Neural progenitor cell (in vitro differentiated cells): ENCODE measurements at regions not wholly inside any gene's neighbourhood (a gene's known extent, or its start where the extent isn't known, plus 50 kb on each side); places are given as distances from the start of the nearest gene placed in this dataset.

Experiments used
- DNase-seq: peaks from one replicate; pipeline ENCODE4 v3.0.0-alpha.2; 2016; ENCODE audit warnings: low spot score
- H2AFZ ChIP-seq: fragments of 200-600 bp; sonication (generic); replicated peaks from 2 replicates; pipeline ENCODE4 v1.6.1; 2016; ENCODE audit warnings: antibody characterized with exemption
- H3F3A ChIP-seq: fragments of 200-600 bp; sonication (generic); 2 replicates; pipeline ENCODE4 v1.6.1; 2016; ENCODE audit warnings: antibody characterized with exemption, low read depth
- H3K27ac ChIP-seq: fragments of 200-600 bp; sonication (generic); 2 replicates; pipeline ENCODE4 v1.5.1; 2016; ENCODE audit warnings: mild to moderate bottlenecking
- H3K27me3 ChIP-seq: fragments of 200-600 bp; sonication (generic); 2 replicates; pipeline ENCODE4 v1.6.1; 2016; ENCODE audit warnings: mild to moderate bottlenecking, moderate library complexity
- H3K36me3 ChIP-seq: fragments of 200-600 bp; sonication (generic); 2 replicates; pipeline ENCODE4 v1.5.1; 2016
- H3K4me1 ChIP-seq: fragments of 200-600 bp; sonication (generic); 2 replicates; pipeline ENCODE4 v1.6.1; 2016; ENCODE audit warnings: mixed run types
- H3K4me2 ChIP-seq: fragments of 200-600 bp; sonication (generic); 2 replicates; pipeline ENCODE4 v1.6.1; 2016
- H3K4me3 ChIP-seq: fragments of 200-600 bp; sonication (generic); 2 replicates; pipeline ENCODE4 v1.5.1; 2016
- H3K79me2 ChIP-seq: fragments of 200-600 bp; sonication (generic); 2 replicates; pipeline ENCODE4 v1.6.1; 2016; ENCODE audit warnings: low read depth
- H3K9ac ChIP-seq: fragments of 200-600 bp; sonication (generic); 2 replicates; pipeline ENCODE4 v1.6.1; 2016
- H3K9me3 ChIP-seq: fragments of 200-600 bp; sonication (generic); 2 replicates; pipeline ENCODE4 v1.5.1; 2016; ENCODE audit warnings: low read depth
- H4K20me1 ChIP-seq: fragments of 200-600 bp; sonication (generic); 2 replicates; pipeline ENCODE4 v1.6.1; 2016; ENCODE audit warnings: low read depth
- H3K27ac Mint-ChIP-seq: 3 replicates; pipeline ENCODE4 v1.8.0; 2021; ENCODE audit warnings: mixed read lengths
- H3K27me3 Mint-ChIP-seq: 2 replicates; pipeline ENCODE4 v1.8.0; 2022; ENCODE audit warnings: low read depth, mild to moderate bottlenecking, inconsistent platforms, moderate library complexity, mixed read lengths; ENCODE audit not compliant: insufficient read depth
- H3K36me3 Mint-ChIP-seq: 3 replicates; pipeline ENCODE4 v1.8.0; 2021; ENCODE audit warnings: mixed read lengths
- H3K4me1 Mint-ChIP-seq: 3 replicates; pipeline ENCODE4 v1.8.0; 2021; ENCODE audit warnings: mixed read lengths
- H3K4me3 Mint-ChIP-seq: 3 replicates; pipeline ENCODE4 v1.8.0; 2021; ENCODE audit warnings: mild to moderate bottlenecking, moderate library complexity, mixed read lengths
- H3K9me3 Mint-ChIP-seq: 3 replicates; pipeline ENCODE4 v1.8.0; 2020; ENCODE audit warnings: mixed read lengths
- CTCF ChIP-seq: fragments of 200-600 bp; sonication (generic); IDR thresholded peaks from 2 replicates; pipeline ENCODE4 v1.5.1; 2017; ENCODE audit warnings: antibody characterized with exemption, mild to moderate bottlenecking
- EZH2 ChIP-seq: fragments of 200-600 bp; sonication (generic); IDR thresholded peaks from 2 replicates; pipeline ENCODE4 v1.6.1; 2017; ENCODE audit warnings: antibody characterized with exemption, mild to moderate bottlenecking, moderate library complexity
- EZH2phosphoT487 ChIP-seq: fragments of 200-600 bp; sonication (generic); IDR thresholded peaks from 2 replicates; pipeline ENCODE4 v1.6.1; 2017; ENCODE audit warnings: antibody characterized with exemption

GRCh38 chr2:62559582-62559981, 53.6 kb upstream of the TMEM17 start:
- Mint-ChIP-seq H3K27ac (no peak overlapping the region), H3K27me3 (no peaks in the 10 kb centered on the region), H3K9me3 (no peaks in the 10 kb centered on the region), H3K4me1 (no peaks in the 10 kb centered on the region), H3K4me3 (no peak overlapping the region), H3K36me3 (no peaks in the 10 kb centered on the region)
- no peak overlapping the region for H3K27ac ChIP-seq
- no peaks in the 10 kb centered on the region for H3K27me3 ChIP-seq
- no peaks in the 10 kb centered on the region for H3K36me3 ChIP-seq
- H3K9me3 ChIP-seq = no peaks in the 10 kb centered on the region
- H3K4me2 ChIP-seq = no peak overlapping the region
- TF ChIP-seq EZH2 (no peak), EZH2phosphoT487 (no peak), CTCF (no peak)
- no peaks in the 10 kb centered on the region for H4K20me1 ChIP-seq
- H3K9ac ChIP-seq = no peak overlapping the region
- DNase-seq = no peak
- no peak overlapping the region for H2AFZ ChIP-seq
- H3F3A ChIP-seq = no peaks in the 10 kb centered on the region
- H3K4me3 ChIP-seq = no peak overlapping the region
- no peaks in the 10 kb centered on the region for H3K4me1 ChIP-seq
- H3K79me2 ChIP-seq = no peaks in the 10 kb centered on the region

- no peak overlapping the region for H3K4me3 ChIP-seq
- no peaks in the 10 kb centered on the region for H3K27me3 ChIP-seq
- H3K9me3 ChIP-seq = no peaks in the 10 kb centered on the region
- no peak overlapping the region for H3K4me2 ChIP-seq
- no peaks in the 10 kb centered on the region for H3F3A ChIP-seq
- H3K27ac Mint-ChIP-seq = no peak overlapping the region
- no peaks in the 10 kb centered on the region for H3K4me1 ChIP-seq
- no peaks in the 10 kb centered on the region for H4K20me1 ChIP-seq
- H3K27ac ChIP-seq = no peak overlapping the region
- no peak overlapping the region for H3K9ac ChIP-seq
- no peaks in the 10 kb centered on the region for H3K9me3 Mint-ChIP-seq
- TF ChIP-seq EZH2 (no peak), CTCF (no peak), EZH2phosphoT487 (no peak)
- no peak overlapping the region for H3K4me3 Mint-ChIP-seq
- no peaks in the 10 kb centered on the region for H3K36me3 Mint-ChIP-seq
- no peaks in the 10 kb centered on the region for H3K36me3 ChIP-seq
- H3K27me3 Mint-ChIP-seq = no peaks in the 10 kb centered on the region
- DNase-seq = no peak
- no peaks in the 10 kb centered on the region for H3K4me1 Mint-ChIP-seq
- H3K79me2 ChIP-seq = no peaks in the 10 kb centered on the region
- no peak overlapping the region for H2AFZ ChIP-seq
These were observed 52.7 kb upstream of the TMEM17 start for GRCh38 chr2:62558743-62559142.

- Histone ChIP-seq H3K9ac (no peak overlapping the region), H3K9me3 (no peaks in the 10 kb centered on the region), H3K79me2 (no peaks in the 10 kb centered on the region), H3K4me3 (no peak overlapping the region), H3K4me2 (no peak overlapping the region), H3K4me1 (no peaks in the 10 kb centered on the region), H2AFZ (no peak overlapping the region), H4K20me1 (no peaks in the 10 kb centered on the region), H3K36me3 (no peaks in the 10 kb centered on the region), H3K27ac (no peak overlapping the region), H3K27me3 (no peaks in the 10 kb centered on the region), H3F3A (no peaks in the 10 kb centered on the region)
- Mint-ChIP-seq H3K27ac (no peak overlapping the region), H3K9me3 (no peaks in the 10 kb centered on the region), H3K4me3 (no peak overlapping the region), H3K27me3 (no peaks in the 10 kb centered on the region), H3K36me3 (no peaks in the 10 kb centered on the region), H3K4me1 (no peaks in the 10 kb centered on the region)
- no peak for DNase-seq
- TF ChIP-seq EZH2 (no peak), EZH2phosphoT487 (no peak), CTCF (no peak)
These were observed 50.1 kb upstream of the TMEM17 start for GRCh38 chr2:62556086-62556485.
